ENCODE measurements at regions not wholly inside any gene's neighbourhood (a gene's known extent, or its start where the extent isn't known, plus 50 kb on each side); places are given as distances from the start of the nearest gene placed in this dataset.

DNA sequence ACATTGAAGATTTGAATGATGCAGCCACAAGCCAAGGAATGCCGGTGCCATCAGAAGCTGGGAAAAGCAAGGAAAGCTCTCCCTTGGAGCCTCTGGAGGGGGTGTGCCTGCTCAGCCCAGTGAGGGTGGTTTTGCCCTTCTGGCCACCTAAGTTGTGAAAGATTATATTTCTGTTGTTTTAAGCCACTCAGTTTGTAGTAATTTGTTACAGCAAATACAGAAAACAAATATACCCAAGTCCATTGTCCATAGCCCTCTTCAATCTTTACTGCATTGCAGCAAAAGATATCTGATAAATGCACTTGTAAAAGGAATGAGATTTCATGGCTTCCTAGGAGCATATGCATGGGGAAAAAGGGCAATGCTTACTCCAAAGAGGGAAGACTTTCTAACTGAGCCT, 447.9 kb downstream of the HAPSTR1 start (continued):
- TF ChIP-seq, protein P1, sequence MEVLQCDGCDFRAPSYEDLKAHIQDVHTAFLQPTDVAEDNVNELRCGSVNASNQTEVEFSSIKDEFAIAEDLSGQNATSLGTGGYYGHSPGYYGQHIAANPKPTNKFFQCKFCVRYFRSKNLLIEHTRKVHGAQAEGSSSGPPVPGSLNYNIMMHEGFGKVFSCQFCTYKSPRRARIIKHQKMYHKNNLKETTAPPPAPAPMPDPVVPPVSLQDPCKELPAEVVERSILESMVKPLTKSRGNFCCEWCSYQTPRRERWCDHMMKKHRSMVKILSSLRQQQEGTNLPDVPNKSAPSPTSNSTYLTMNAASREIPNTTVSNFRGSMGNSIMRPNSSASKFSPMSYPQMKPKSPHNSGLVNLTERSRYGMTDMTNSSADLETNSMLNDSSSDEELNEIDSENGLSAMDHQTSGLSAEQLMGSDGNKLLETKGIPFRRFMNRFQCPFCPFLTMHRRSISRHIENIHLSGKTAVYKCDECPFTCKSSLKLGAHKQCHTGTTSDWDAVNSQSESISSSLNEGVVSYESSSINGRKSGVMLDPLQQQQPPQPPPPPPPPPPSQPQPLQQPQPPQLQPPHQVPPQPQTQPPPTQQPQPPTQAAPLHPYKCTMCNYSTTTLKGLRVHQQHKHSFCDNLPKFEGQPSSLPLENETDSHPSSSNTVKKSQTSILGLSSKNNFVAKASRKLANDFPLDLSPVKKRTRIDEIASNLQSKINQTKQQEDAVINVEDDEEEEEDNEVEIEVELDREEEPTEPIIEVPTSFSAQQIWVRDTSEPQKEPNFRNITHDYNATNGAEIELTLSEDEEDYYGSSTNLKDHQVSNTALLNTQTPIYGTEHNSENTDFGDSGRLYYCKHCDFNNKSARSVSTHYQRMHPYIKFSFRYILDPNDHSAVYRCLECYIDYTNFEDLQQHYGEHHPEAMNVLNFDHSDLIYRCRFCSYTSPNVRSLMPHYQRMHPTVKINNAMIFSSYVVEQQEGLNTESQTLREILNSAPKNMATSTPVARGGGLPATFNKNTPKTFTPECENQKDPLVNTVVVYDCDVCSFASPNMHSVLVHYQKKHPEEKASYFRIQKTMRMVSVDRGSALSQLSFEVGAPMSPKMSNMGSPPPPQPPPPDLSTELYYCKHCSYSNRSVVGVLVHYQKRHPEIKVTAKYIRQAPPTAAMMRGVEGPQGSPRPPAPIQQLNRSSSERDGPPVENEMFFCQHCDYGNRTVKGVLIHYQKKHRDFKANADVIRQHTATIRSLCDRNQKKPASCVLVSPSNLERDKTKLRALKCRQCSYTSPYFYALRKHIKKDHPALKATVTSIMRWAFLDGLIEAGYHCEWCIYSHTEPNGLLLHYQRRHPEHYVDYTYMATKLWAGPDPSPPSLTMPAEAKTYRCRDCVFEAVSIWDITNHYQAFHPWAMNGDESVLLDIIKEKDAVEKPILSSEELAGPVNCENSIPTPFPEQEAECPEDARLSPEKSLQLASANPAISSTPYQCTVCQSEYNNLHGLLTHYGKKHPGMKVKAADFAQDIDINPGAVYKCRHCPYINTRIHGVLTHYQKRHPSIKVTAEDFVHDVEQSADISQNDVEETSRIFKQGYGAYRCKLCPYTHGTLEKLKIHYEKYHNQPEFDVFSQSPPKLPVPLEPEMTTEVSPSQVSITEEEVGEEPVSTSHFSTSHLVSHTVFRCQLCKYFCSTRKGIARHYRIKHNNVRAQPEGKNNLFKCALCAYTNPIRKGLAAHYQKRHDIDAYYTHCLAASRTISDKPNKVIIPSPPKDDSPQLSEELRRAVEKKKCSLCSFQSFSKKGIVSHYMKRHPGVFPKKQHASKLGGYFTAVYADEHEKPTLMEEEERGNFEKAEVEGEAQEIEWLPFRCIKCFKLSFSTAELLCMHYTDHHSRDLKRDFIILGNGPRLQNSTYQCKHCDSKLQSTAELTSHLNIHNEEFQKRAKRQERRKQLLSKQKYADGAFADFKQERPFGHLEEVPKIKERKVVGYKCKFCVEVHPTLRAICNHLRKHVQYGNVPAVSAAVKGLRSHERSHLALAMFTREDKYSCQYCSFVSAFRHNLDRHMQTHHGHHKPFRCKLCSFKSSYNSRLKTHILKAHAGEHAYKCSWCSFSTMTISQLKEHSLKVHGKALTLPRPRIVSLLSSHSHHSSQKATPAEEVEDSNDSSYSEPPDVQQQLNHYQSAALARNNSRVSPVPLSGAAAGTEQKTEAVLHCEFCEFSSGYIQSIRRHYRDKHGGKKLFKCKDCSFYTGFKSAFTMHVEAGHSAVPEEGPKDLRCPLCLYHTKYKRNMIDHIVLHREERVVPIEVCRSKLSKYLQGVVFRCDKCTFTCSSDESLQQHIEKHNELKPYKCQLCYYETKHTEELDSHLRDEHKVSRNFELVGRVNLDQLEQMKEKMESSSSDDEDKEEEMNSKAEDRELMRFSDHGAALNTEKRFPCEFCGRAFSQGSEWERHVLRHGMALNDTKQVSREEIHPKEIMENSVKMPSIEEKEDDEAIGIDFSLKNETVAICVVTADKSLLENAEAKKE (CRISPR knock-in tag; IDR thresholded peaks at IDR 0.05): no peak
- TF ChIP-seq NANOG (IDR thresholded peaks at IDR 0.05; ENCODE audit: borderline replicate concordance) (no peak), EZH2phosphoT487 (IDR thresholded peaks at IDR 0.05; ENCODE audit: unreplicated experiment) (no peak), ZNF114 (CRISPR knock-in tag; IDR thresholded peaks at IDR 0.05) (no peak), POLR2AphosphoS5 (IDR thresholded peaks at IDR 0.05; ENCODE audit: low read depth) (no peak)

DNA sequence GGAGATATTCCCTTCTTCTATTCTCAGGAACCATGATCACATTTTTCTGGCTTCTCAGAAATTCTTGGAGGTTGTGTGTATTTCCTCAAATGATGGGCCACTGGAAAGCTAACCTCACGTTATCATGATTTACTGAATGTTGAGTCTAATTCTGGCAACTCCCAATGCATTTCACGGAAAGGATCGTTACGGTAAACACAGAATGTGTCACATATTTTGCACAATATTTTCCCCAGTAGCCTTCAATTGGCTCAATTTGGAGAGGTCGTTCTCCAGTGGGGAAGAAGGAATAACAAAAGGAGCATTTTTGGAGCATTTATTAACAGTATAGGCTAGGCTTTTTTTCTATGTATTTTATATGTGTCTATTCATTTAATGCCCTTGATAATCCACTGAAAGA, 450.3 kb downstream of the HAPSTR1 start:
- no peak overlapping the region for H3K27ac ChIP-seq (ENCODE audit: low read depth)
- H3K27me3 ChIP-seq (ENCODE audit: insufficient read depth): no peaks in the 10 kb centered on the region
- no peaks in the 10 kb centered on the region for H3K79me2 ChIP-seq (replicated peaks; ENCODE audit: insufficient read depth)
- Mint-ChIP-seq H3K36me3 (ENCODE audit: low read depth) (peaks cover 3% of the 10 kb centered on the region; the same call in 1 of the 3 replicates), H3K4me3 (no peak overlapping the region), H3K9me3 (peaks cover 8% of the 10 kb centered on the region), H3K27me3 (ENCODE audit: insufficient read depth, low read depth, poor library complexity) (no peaks in the 10 kb centered on the region), H3K4me1 (peaks cover 2% of the 10 kb centered on the region; the same call in 1 of the 3 replicates), H3K27ac (no peak overlapping the region)
- H2AFZ ChIP-seq: no peak overlapping the region
- H3K4me2 ChIP-seq: no peak overlapping the region
- no peaks in the 10 kb centered on the region for H3K36me3 ChIP-seq (ENCODE audit: insufficient read depth)
- no peaks in the 10 kb centered on the region for H3F3A ChIP-seq (replicated peaks; ENCODE audit: low read depth)
- no peak for DNase-seq (ENCODE audit: low spot score)
- H3K4me3 ChIP-seq: no peak overlapping the region
- ATAC-seq: no peak
- H4K20me1 ChIP-seq (replicated peaks; ENCODE audit: insufficient read depth): no peaks in the 10 kb centered on the region
- H3K4me1 ChIP-seq (ENCODE audit: insufficient read depth): no peaks in the 10 kb centered on the region
- H3K9me2 ChIP-seq (ENCODE audit: insufficient read depth): peaks cover 6% of the 10 kb centered on the region; the same call in 1 of the 2 replicates
- TF ChIP-seq, protein P1 (CRISPR knock-in tag; IDR thresholded peaks at IDR 0.05): no peak
- TF ChIP-seq, protein P2, sequence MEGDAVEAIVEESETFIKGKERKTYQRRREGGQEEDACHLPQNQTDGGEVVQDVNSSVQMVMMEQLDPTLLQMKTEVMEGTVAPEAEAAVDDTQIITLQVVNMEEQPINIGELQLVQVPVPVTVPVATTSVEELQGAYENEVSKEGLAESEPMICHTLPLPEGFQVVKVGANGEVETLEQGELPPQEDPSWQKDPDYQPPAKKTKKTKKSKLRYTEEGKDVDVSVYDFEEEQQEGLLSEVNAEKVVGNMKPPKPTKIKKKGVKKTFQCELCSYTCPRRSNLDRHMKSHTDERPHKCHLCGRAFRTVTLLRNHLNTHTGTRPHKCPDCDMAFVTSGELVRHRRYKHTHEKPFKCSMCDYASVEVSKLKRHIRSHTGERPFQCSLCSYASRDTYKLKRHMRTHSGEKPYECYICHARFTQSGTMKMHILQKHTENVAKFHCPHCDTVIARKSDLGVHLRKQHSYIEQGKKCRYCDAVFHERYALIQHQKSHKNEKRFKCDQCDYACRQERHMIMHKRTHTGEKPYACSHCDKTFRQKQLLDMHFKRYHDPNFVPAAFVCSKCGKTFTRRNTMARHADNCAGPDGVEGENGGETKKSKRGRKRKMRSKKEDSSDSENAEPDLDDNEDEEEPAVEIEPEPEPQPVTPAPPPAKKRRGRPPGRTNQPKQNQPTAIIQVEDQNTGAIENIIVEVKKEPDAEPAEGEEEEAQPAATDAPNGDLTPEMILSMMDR (conservative IDR thresholded peaks at IDR 0.05; ENCODE audit: low read depth in 2 of 2): no peak
- TF ChIP-seq, protein P3, sequence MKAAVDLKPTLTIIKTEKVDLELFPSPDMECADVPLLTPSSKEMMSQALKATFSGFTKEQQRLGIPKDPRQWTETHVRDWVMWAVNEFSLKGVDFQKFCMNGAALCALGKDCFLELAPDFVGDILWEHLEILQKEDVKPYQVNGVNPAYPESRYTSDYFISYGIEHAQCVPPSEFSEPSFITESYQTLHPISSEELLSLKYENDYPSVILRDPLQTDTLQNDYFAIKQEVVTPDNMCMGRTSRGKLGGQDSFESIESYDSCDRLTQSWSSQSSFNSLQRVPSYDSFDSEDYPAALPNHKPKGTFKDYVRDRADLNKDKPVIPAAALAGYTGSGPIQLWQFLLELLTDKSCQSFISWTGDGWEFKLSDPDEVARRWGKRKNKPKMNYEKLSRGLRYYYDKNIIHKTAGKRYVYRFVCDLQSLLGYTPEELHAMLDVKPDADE (IDR thresholded peaks at IDR 0.05): no peak
